ENCODE measurements at regions not wholly inside any gene's neighbourhood (a gene's known extent, or its start where the extent isn't known, plus 50 kb on each side); places are given as distances from the start of the nearest gene placed in this dataset.

GRCh38 chr13:106096661-106097092 lies 438.8 kb downstream of the EFNB2 start:
- ChIA-PET CTCF (no interaction called here), POLR2A (interaction anchor here (0.7 kb wide), 1 partner anchor 439 kb away, joined by 3 read pairs; the partner anchor contains the start of gene EFNB2), RAD21 (ENCODE audit: low non-redundant PET in 1 of 2, low total read pairs in 2 of 2, uncharacterized antibody in 2 of 2, unreplicated experiment in 2 of 2) (no interaction called here)
- Histone ChIP-seq H3K4me1 (ENCODE audit: control insufficient read depth in 1 of 2, insufficient read depth in 2 of 2, low read length in 2 of 2) (peaks cover 64 to 67% of the 10 kb centered on the region in 2 experiments), H3K4me3 (replicated peaks in 1 of 2; ENCODE audit: low read depth in 1 of 2, low read length in 2 of 2) (peak overlapping the region in 1 of 2 experiments; percentile 18; a peak in 1 of 4 replicates), H3K9me3 (ENCODE audit: control insufficient read depth in 1 of 2, insufficient read depth in 1 of 2, low read depth in 1 of 2, low read length in 2 of 2) (no peaks in the 10 kb centered on the region), H4K20me1 (ENCODE audit: insufficient read depth) (no peaks in the 10 kb centered on the region), H3K9ac (ENCODE audit: low read length) (no peak overlapping the region; the same call in 1 of the 2 replicates), H3K27me3 (ENCODE audit: insufficient read depth, low read length) (no peaks in the 10 kb centered on the region), H2AFZ (ENCODE audit: low read depth, low read length, poor library complexity, severe bottlenecking) (peak overlapping the region; percentile 67), H3K9me2 (ENCODE audit: insufficient read depth) (no peaks in the 10 kb centered on the region), H3K4me2 (ENCODE audit: low read length) (peak overlapping the region; percentile 66), H3K79me2 (ENCODE audit: insufficient read depth, low read length) (no peaks in the 10 kb centered on the region), H3K36me3 (ENCODE audit: control insufficient read depth in 1 of 2, insufficient read depth in 2 of 2, low read length in 2 of 2) (no peaks in the 10 kb centered on the region), H3K27ac (ENCODE audit: low read depth, low read length) (peak overlapping the region; percentile 65)
- DNase-seq (ENCODE audit: low read depth, low spot score): peak; percentile 86
- intact Hi-C loops (cut with micrococcal nuclease): loop anchor here (5.0 to 10.0 kb wide), 2 partner anchors 248 to 436 kb away; no protein-coding TSS in a partner anchor
- ATAC-seq: peak; percentile 77
- no TSS peak for BruUV-seq (replicated peaks)
- TF ChIP-seq ZBTB33 (IDR thresholded peaks at IDR 0.05; ENCODE audit: extremely low read depth, insufficient replicate concordance, low read length) (no peak), RAD21 (IDR thresholded peaks at IDR 0.05; ENCODE audit: low read depth) (peak; percentile 40; the same call in 1 of the 2 replicates), SIN3A (IDR thresholded peaks at IDR 0.05; ENCODE audit: low read depth) (peak; percentile 64; the same call in 1 of the 2 replicates), ATF3 (IDR thresholded peaks at IDR 0.05) (no peak), EGR1 (IDR thresholded peaks at IDR 0.05; ENCODE audit: low read depth) (no peak), MAX (IDR thresholded peaks at IDR 0.05) (peak; percentile 58; the same call in 1 of the 2 replicates), TCF7L2 (IDR thresholded peaks at IDR 0.05; ENCODE audit: borderline replicate concordance, extremely low read depth, insufficient read depth, insufficient read length) (peak; percentile 79), SP1 (IDR thresholded peaks at IDR 0.05; ENCODE audit: low read depth) (peak; percentile 93), POLR2AphosphoS5 (IDR thresholded peaks at IDR 0.05; ENCODE audit: low read depth, low read length) (peak; percentile 52; the same call in 1 of the 2 replicates), ZNF274 (IDR thresholded peaks at IDR 0.05; ENCODE audit: low read depth, low read length) (no peak), ZFX (IDR thresholded peaks at IDR 0.05) (no peak), CBX3 (IDR thresholded peaks at IDR 0.05; ENCODE audit: low read depth) (peak; percentile 83; the same call in 1 of the 2 replicates), ELF1 (IDR thresholded peaks at IDR 0.05; ENCODE audit: borderline replicate concordance, low read depth) (no peak), EZH2 (IDR thresholded peaks at IDR 0.05) (no peak), EZH2phosphoT487 (IDR thresholded peaks at IDR 0.05; ENCODE audit: borderline replicate concordance) (no peak), YY1 (IDR thresholded peaks at IDR 0.05; ENCODE audit: extremely low read depth, insufficient replicate concordance, low read depth, low read length) (peak; percentile 47), POLR2A (IDR thresholded peaks at IDR 0.05; ENCODE audit: borderline replicate concordance, extremely low read depth, insufficient read depth, insufficient read length) (no peak), JUND (IDR thresholded peaks at IDR 0.05) (peak; percentile 94), CEBPB (IDR thresholded peaks at IDR 0.05; ENCODE audit: low read depth) (peak; percentile 75)
- TF ChIP-seq, protein P1, sequence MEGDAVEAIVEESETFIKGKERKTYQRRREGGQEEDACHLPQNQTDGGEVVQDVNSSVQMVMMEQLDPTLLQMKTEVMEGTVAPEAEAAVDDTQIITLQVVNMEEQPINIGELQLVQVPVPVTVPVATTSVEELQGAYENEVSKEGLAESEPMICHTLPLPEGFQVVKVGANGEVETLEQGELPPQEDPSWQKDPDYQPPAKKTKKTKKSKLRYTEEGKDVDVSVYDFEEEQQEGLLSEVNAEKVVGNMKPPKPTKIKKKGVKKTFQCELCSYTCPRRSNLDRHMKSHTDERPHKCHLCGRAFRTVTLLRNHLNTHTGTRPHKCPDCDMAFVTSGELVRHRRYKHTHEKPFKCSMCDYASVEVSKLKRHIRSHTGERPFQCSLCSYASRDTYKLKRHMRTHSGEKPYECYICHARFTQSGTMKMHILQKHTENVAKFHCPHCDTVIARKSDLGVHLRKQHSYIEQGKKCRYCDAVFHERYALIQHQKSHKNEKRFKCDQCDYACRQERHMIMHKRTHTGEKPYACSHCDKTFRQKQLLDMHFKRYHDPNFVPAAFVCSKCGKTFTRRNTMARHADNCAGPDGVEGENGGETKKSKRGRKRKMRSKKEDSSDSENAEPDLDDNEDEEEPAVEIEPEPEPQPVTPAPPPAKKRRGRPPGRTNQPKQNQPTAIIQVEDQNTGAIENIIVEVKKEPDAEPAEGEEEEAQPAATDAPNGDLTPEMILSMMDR (IDR thresholded peaks at IDR 0.05 in 2 of 3, conservative IDR thresholded peaks at IDR 0.05 in 1 of 3; ENCODE audit: borderline replicate concordance in 1 of 3, insufficient read depth in 1 of 3, low read depth in 2 of 3, low read length in 2 of 3): no peak
- TF ChIP-seq, protein P2, sequence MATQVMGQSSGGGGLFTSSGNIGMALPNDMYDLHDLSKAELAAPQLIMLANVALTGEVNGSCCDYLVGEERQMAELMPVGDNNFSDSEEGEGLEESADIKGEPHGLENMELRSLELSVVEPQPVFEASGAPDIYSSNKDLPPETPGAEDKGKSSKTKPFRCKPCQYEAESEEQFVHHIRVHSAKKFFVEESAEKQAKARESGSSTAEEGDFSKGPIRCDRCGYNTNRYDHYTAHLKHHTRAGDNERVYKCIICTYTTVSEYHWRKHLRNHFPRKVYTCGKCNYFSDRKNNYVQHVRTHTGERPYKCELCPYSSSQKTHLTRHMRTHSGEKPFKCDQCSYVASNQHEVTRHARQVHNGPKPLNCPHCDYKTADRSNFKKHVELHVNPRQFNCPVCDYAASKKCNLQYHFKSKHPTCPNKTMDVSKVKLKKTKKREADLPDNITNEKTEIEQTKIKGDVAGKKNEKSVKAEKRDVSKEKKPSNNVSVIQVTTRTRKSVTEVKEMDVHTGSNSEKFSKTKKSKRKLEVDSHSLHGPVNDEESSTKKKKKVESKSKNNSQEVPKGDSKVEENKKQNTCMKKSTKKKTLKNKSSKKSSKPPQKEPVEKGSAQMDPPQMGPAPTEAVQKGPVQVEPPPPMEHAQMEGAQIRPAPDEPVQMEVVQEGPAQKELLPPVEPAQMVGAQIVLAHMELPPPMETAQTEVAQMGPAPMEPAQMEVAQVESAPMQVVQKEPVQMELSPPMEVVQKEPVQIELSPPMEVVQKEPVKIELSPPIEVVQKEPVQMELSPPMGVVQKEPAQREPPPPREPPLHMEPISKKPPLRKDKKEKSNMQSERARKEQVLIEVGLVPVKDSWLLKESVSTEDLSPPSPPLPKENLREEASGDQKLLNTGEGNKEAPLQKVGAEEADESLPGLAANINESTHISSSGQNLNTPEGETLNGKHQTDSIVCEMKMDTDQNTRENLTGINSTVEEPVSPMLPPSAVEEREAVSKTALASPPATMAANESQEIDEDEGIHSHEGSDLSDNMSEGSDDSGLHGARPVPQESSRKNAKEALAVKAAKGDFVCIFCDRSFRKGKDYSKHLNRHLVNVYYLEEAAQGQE (IDR thresholded peaks at IDR 0.05; ENCODE audit: low read depth): no peak

All from HCT116 (cell line).